HepG2 (cell line): ENCODE measurements at regions not wholly inside any gene's neighbourhood (a gene's known extent, or its start where the extent isn't known, plus 50 kb on each side); places are given as distances from the start of the nearest gene placed in this dataset.
A peak's percentile ranks its signal among the peaks of the same experiment; 100 is the strongest.

Experiments used
- ATAC-seq: fragments of 200-7000 bp; cut with Tn5 transposase; 3 replicates; pipeline ENCODE4 v1.9.1; 2020; ENCODE audit warnings: mild to moderate bottlenecking, moderate library complexity
- BruUV-seq: library from RNA; stranded (reverse); fragments of 400-500 nt; replicated peaks from 2 replicates; lab custom pipeline; 2021; lab: Mats Ljungman, UMichigan
- CTCF ChIA-PET: fragments of 300-600 bp; formaldehyde crosslinking; extraction: SDS; loops from one replicate; lab custom pipeline; 2021; ENCODE audit warnings: low total read pairs, inconsistent platforms, low intra/inter-chr PET ratio; lab: Yijun Ruan, JAX
- POLR2A ChIA-PET: fragments of 350-600 bp; sonication (Branson Sonifier 250); formaldehyde crosslinking; loops from one replicate; lab custom pipeline; 2020; ENCODE audit warnings: antibody characterized with exemption, inconsistent platforms; lab: Yijun Ruan, JAX
- DNase-seq: peaks from one replicate; pipeline ENCODE4 v3.0.0-alpha.2; 2015; ENCODE audit warnings: low spot score
- FAIRE-seq: peaks from 3 replicates; lab custom pipeline; 2011; peaks lifted over from hg19 to GRCh38; lab: Jason Lieb, UNC
- H2AFZ ChIP-seq: one replicate; pipeline ENCODE4 v1.6.1; 2011; ENCODE audit warnings: low read length, inconsistent platforms
- H3K27ac ChIP-seq: fragments of 300-600 bp; 3 replicates; pipeline ENCODE4 v1.8.0; 2011; ENCODE audit warnings: mixed run types, mild to moderate bottlenecking, mixed read lengths, low read length, inconsistent platforms; ENCODE audit not compliant: insufficient read depth; ENCODE audit errors: extremely low read length
- H3K27me3 ChIP-seq, 2 experiments: fragments of 200-600 bp in 1 of 2; 2 replicates in 1 of 2; 3 replicates in 1 of 2; pipeline versions ENCODE4 v1.6.0 to v1.8.0; 2011; ENCODE audit warnings: low read length in 2 of 2, mild to moderate bottlenecking in 2 of 2, moderate library complexity in 2 of 2, inconsistent platforms in 1 of 2; ENCODE audit not compliant: insufficient read depth in 2 of 2, control insufficient read depth in 1 of 2
- H3K36me3 ChIP-seq, 2 experiments: fragments of 200-600 bp in 1 of 2; replicated peaks in 1 of 2; 2 replicates in 1 of 2; 3 replicates in 1 of 2; pipeline versions ENCODE4 v1.5.1 to v1.8.0; 2011; ENCODE audit warnings: low read length in 2 of 2, inconsistent platforms in 1 of 2; ENCODE audit not compliant: insufficient read depth in 2 of 2, control insufficient read depth in 1 of 2
- H3K4me1 ChIP-seq: 2 replicates; pipeline ENCODE4 v1.5.1; 2012; ENCODE audit warnings: low read length, inconsistent platforms; ENCODE audit not compliant: insufficient read depth
- H3K4me2 ChIP-seq: 2 replicates; pipeline ENCODE4 v1.6.0; 2011; ENCODE audit warnings: low read depth, low read length, inconsistent platforms
- H3K4me3 ChIP-seq, 3 experiments: fragments of 200-600 bp in 1 of 3; sonication (generic), shearing (Covaris generic) in 1 of 3; replicated peaks in 1 of 3; 2 replicates each; pipeline ENCODE4 v1.5.1; 2011 to 2016; ENCODE audit warnings: low read length in 3 of 3, inconsistent platforms in 2 of 3, low read depth in 2 of 3, mild to moderate bottlenecking in 2 of 3, control low read depth in 1 of 3, mixed read lengths in 1 of 3; ENCODE audit not compliant: insufficient read depth in 1 of 3
- H3K79me2 ChIP-seq: one replicate; pipeline ENCODE4 v1.6.1; 2011; ENCODE audit warnings: low read length, inconsistent platforms; ENCODE audit not compliant: insufficient read depth
- H3K9ac ChIP-seq: 2 replicates; pipeline ENCODE4 v1.6.0; 2011; ENCODE audit warnings: mild to moderate bottlenecking, low read depth, low read length, inconsistent platforms; ENCODE audit not compliant: insufficient read depth
- H3K9me3 ChIP-seq: 2 replicates; pipeline ENCODE4 v1.5.1; 2012; ENCODE audit warnings: mild to moderate bottlenecking, low read length
- H4K20me1 ChIP-seq: 2 replicates; pipeline ENCODE4 v1.6.0; 2011; ENCODE audit warnings: inconsistent platforms, mild to moderate bottlenecking, low read length, moderate library complexity; ENCODE audit not compliant: insufficient read depth
- NRL ChIP-seq: sonication (generic); formaldehyde crosslinking; IDR thresholded peaks from 2 replicates; pipeline ENCODE4 v1.5.0; 2020; ENCODE audit warnings: missing genetic modification reagents, mild to moderate bottlenecking, moderate library complexity, borderline replicate concordance
- ZNF121 ChIP-seq: sonication (generic); formaldehyde crosslinking; IDR thresholded peaks from 2 replicates; pipeline ENCODE4 v1.5.0; 2020; ENCODE audit warnings: mild to moderate bottlenecking, missing genetic modification reagents
- WGBS: methylation state at CpG from one replicate; pipeline ENCODE4 v1.1.6; 2017; ENCODE audit warnings: low lambda C conversion rate; 5-methylcytosine and 5-hydroxymethylcytosine counted together
- in situ Hi-C: cut with HindIII; loops from 2 replicates; pipeline ENCODE4 v1.10.0; 2017; ENCODE audit warnings: low pct_unique_long_range_greater_than_20kb; ENCODE audit not compliant: extremely low pct_ligation_motif_present
- intact Hi-C: fragments of 100-400 bp; cut with micrococcal nuclease; formaldehyde crosslinking; loops from one replicate; pipeline ENCODE4 v1.10.0; 2022; ENCODE audit not compliant: unreplicated experiment
- TF ChIP-seq, protein P1 (sequence below): IDR thresholded peaks from 2 replicates; pipeline ENCODE4 v1.6.1; 2016; ENCODE audit warnings: low read depth, missing genetic modification reagents, missing compliant biosample characterization
- TF ChIP-seq, protein P2 (sequence below): sonication (generic); formaldehyde crosslinking; IDR thresholded peaks from 2 replicates; pipeline ENCODE4 v1.5.0; 2020; ENCODE audit warnings: missing genetic modification reagents
- TF ChIP-seq, protein P3 (sequence below): sonication (generic); formaldehyde crosslinking; IDR thresholded peaks from 2 replicates; pipeline ENCODE4 v1.5.0; 2020; ENCODE audit warnings: missing genetic modification reagents

DNA sequence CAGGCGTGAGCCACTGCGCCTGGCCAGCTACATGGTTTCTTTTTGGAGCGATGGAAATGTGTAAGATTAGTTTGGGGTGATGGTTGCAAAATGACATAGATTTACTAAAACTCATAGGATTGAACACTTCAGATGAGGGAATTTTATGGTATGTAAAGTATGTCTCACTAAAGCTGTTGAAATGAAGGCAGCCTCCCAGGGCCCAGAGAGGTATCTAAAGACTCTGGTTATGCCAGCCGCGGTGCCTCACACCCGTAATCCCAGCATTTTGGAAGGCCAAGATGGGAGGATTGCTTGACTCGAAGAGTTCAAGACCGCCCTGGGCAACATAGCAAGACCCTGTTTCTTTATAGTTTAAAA lies 254.9 kb downstream of the PARN start:
- H3K27me3 ChIP-seq: no peaks in the 10 kb centered on the region
- no peaks in the 10 kb centered on the region for H4K20me1 ChIP-seq
- H2AFZ ChIP-seq: no peak overlapping the region
- BruUV-seq: no TSS peak
- peak overlapping the region; percentile 56; the same call in 1 of the 2 replicates for H3K4me2 ChIP-seq
- intact Hi-C loops (loop anchor here (5.0 kb wide), 1 partner anchor 152 kb away; no protein-coding TSS in a partner anchor), in situ Hi-C loops (no loop called here)
- no peaks in the 10 kb centered on the region for H3K36me3 ChIP-seq
- ChIA-PET CTCF (no interaction called here), POLR2A (no interaction called here)
- H3K4me1 ChIP-seq: peaks cover 88% of the 10 kb centered on the region
- TF ChIP-seq NRL: no peak
- TF ChIP-seq ZNF121 (CRISPR knock-in tag): peak; percentile 34; the same call in 1 of the 2 replicates
- TF ChIP-seq, protein P1, sequence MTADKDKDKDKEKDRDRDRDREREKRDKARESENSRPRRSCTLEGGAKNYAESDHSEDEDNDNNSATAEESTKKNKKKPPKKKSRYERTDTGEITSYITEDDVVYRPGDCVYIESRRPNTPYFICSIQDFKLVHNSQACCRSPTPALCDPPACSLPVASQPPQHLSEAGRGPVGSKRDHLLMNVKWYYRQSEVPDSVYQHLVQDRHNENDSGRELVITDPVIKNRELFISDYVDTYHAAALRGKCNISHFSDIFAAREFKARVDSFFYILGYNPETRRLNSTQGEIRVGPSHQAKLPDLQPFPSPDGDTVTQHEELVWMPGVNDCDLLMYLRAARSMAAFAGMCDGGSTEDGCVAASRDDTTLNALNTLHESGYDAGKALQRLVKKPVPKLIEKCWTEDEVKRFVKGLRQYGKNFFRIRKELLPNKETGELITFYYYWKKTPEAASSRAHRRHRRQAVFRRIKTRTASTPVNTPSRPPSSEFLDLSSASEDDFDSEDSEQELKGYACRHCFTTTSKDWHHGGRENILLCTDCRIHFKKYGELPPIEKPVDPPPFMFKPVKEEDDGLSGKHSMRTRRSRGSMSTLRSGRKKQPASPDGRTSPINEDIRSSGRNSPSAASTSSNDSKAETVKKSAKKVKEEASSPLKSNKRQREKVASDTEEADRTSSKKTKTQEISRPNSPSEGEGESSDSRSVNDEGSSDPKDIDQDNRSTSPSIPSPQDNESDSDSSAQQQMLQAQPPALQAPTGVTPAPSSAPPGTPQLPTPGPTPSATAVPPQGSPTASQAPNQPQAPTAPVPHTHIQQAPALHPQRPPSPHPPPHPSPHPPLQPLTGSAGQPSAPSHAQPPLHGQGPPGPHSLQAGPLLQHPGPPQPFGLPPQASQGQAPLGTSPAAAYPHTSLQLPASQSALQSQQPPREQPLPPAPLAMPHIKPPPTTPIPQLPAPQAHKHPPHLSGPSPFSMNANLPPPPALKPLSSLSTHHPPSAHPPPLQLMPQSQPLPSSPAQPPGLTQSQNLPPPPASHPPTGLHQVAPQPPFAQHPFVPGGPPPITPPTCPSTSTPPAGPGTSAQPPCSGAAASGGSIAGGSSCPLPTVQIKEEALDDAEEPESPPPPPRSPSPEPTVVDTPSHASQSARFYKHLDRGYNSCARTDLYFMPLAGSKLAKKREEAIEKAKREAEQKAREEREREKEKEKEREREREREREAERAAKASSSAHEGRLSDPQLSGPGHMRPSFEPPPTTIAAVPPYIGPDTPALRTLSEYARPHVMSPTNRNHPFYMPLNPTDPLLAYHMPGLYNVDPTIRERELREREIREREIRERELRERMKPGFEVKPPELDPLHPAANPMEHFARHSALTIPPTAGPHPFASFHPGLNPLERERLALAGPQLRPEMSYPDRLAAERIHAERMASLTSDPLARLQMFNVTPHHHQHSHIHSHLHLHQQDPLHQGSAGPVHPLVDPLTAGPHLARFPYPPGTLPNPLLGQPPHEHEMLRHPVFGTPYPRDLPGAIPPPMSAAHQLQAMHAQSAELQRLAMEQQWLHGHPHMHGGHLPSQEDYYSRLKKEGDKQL (CRISPR knock-in tag): no peak
- TF ChIP-seq, protein P2, sequence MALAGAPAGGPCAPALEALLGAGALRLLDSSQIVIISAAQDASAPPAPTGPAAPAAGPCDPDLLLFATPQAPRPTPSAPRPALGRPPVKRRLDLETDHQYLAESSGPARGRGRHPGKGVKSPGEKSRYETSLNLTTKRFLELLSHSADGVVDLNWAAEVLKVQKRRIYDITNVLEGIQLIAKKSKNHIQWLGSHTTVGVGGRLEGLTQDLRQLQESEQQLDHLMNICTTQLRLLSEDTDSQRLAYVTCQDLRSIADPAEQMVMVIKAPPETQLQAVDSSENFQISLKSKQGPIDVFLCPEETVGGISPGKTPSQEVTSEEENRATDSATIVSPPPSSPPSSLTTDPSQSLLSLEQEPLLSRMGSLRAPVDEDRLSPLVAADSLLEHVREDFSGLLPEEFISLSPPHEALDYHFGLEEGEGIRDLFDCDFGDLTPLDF (CRISPR knock-in tag): no peak
- TF ChIP-seq, protein P3, sequence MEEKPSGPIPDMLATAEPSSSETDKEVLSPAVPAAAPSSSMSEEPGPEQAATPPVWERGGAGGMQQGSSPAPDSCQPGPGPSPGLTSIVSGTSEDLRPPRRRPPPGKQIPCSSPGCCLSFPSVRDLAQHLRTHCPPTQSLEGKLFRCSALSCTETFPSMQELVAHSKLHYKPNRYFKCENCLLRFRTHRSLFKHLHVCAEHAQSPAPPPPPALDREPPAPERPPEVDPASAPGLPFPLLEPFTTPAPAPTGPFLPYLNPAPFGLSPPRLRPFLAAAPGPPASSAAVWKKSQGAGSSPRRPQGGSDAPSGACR: 0 out of 2 replicates have a peak, but pooled peaks have one; percentile 14
- ATAC-seq (no peak), DNase-seq (no peak), FAIRE-seq (no peak)
- no peak overlapping the region for H3K4me3 ChIP-seq
- H3K9ac ChIP-seq: no peak overlapping the region
- no peaks in the 10 kb centered on the region for H3K79me2 ChIP-seq
- 93% methylated on average over 8 of the region's 8 CpGs for WGBS
- H3K9me3 ChIP-seq: no peaks in the 10 kb centered on the region
- H3K27ac ChIP-seq: no peak overlapping the region
